ENCODE measurements at regions not wholly inside any gene's neighbourhood (a gene's known extent, or its start where the extent isn't known, plus 50 kb on each side); places are given as distances from the start of the nearest gene placed in this dataset.

DNA sequence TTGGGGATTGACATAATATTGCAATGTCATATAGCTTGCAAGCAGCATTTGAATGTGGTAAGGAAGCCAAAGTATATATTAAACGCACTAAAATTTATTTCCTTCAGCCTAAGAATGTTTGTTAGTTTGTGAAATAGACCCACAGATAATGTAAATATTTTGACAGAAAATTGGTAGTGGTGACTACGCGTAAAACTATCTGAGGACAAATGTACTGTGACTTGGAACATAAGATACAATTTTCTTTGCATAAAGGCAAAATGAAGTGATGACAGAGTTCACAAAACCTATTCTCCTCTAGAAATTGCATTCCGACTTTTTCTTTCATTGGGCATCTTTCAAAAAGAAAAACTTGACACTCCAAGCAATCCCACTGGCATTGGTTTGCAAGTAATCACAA lies 411.1 kb upstream of the LRATD1 start:
- Mint-ChIP-seq H3K4me3 (ENCODE audit: low read depth) (no peak overlapping the region), H3K27ac (no peak overlapping the region), H3K4me1 (ENCODE audit: low read depth) (no peaks in the 10 kb centered on the region), H3K9me3 (ENCODE audit: low read depth) (no peaks in the 10 kb centered on the region), H3K36me3 (ENCODE audit: insufficient read depth) (no peaks in the 10 kb centered on the region), H3K27me3 (peaks cover 8% of the 10 kb centered on the region)
- TF ChIP-seq, protein P1, sequence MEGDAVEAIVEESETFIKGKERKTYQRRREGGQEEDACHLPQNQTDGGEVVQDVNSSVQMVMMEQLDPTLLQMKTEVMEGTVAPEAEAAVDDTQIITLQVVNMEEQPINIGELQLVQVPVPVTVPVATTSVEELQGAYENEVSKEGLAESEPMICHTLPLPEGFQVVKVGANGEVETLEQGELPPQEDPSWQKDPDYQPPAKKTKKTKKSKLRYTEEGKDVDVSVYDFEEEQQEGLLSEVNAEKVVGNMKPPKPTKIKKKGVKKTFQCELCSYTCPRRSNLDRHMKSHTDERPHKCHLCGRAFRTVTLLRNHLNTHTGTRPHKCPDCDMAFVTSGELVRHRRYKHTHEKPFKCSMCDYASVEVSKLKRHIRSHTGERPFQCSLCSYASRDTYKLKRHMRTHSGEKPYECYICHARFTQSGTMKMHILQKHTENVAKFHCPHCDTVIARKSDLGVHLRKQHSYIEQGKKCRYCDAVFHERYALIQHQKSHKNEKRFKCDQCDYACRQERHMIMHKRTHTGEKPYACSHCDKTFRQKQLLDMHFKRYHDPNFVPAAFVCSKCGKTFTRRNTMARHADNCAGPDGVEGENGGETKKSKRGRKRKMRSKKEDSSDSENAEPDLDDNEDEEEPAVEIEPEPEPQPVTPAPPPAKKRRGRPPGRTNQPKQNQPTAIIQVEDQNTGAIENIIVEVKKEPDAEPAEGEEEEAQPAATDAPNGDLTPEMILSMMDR (IDR thresholded peaks at IDR 0.05; ENCODE audit: unreplicated experiment): no peak
- no peak for DNase-seq (ENCODE audit: low spot score, unreplicated experiment)

DNA sequence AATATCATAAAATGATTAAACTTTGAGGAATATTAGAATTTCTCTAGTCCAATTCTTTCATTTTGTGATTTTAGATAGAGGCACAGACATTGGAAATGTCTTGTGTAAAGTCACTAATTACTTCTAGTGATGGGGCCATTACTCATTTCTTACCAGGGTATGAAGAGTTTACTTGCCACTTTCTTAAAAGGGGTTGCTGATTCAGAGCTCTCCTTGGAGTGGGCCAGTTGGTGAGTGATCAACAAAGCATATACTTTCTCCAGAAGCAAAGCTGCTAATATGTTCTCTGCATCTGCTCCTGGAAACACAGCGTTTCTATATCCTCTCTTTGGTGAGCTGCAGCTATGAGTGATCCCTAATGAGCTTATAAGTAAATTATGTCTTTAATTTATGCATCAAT lies 408.9 kb upstream of the LRATD1 start:
- TF ChIP-seq, protein P1 (IDR thresholded peaks at IDR 0.05; ENCODE audit: unreplicated experiment): no peak
- H3K9me3 Mint-ChIP-seq (ENCODE audit: low read depth): no peaks in the 10 kb centered on the region
- no peak for DNase-seq (ENCODE audit: low spot score, unreplicated experiment)
- H3K4me3 Mint-ChIP-seq (ENCODE audit: low read depth): no peak overlapping the region
- no peak overlapping the region for H3K27ac Mint-ChIP-seq
- H3K27me3 Mint-ChIP-seq: peaks cover 8% of the 10 kb centered on the region
- peaks cover 13% of the 10 kb centered on the region for H3K4me1 Mint-ChIP-seq (ENCODE audit: low read depth)
- H3K36me3 Mint-ChIP-seq (ENCODE audit: insufficient read depth): no peaks in the 10 kb centered on the region

DNA sequence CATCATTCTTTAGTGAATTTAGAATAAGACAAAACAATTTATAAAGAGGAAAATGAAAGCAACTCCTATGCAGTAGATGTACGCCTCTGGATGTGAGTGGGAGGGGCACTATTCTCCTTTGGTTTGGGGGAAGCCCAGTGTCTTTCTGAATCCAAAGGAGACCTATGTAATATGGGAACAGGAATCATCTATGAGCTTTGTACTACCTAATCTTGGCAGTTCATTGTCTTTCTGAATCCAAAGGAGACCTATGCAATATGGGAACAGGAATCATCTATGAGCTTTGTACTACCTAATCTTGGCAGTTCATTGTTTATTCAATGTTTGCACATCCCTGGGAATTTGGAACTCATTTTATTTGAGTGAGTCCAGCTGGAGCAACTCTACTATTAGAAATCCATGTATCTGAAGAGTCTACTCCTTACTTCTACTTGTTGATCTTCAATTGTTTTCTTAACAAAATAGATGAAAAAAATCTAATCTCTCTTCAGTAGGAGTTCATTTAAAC lies 401.1 kb upstream of the LRATD1 start:
- Mint-ChIP-seq H3K36me3 (ENCODE audit: insufficient read depth) (no peaks in the 10 kb centered on the region), H3K9me3 (ENCODE audit: low read depth) (peaks cover 13% of the 10 kb centered on the region), H3K27me3 (peaks cover 9% of the 10 kb centered on the region), H3K4me3 (ENCODE audit: low read depth) (no peak overlapping the region), H3K4me1 (ENCODE audit: low read depth) (peaks cover 29% of the 10 kb centered on the region), H3K27ac (no peak overlapping the region)
- no peak for DNase-seq (ENCODE audit: low spot score, unreplicated experiment)
- TF ChIP-seq, protein P1 (IDR thresholded peaks at IDR 0.05; ENCODE audit: unreplicated experiment): no peak

DNA sequence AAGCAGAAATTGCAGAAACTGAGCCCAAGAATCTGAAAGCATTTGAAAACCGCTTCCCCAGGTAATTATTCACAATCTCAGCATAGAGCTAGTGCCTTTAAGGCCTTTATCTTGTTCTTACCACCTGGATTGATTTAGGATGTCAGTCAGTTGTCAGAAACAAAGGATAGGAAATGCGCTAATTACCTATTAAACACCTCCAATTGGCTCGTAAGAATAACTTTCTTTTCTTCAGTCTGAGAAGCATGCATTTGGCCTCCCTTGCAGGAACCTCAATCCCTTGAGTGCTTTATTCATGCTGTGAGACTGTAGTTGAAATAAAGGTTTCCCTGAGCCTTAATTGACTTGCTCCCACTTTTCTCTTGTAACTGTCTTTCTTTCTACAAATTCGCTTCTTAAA lies 400.3 kb upstream of the LRATD1 start:
- Mint-ChIP-seq H3K27me3 (peaks cover 9% of the 10 kb centered on the region), H3K4me1 (ENCODE audit: low read depth) (peaks cover 27% of the 10 kb centered on the region), H3K4me3 (ENCODE audit: low read depth) (no peak overlapping the region), H3K36me3 (ENCODE audit: insufficient read depth) (no peaks in the 10 kb centered on the region), H3K9me3 (ENCODE audit: low read depth) (peaks cover 13% of the 10 kb centered on the region), H3K27ac (no peak overlapping the region)
- TF ChIP-seq, protein P1 (IDR thresholded peaks at IDR 0.05; ENCODE audit: unreplicated experiment): no peak
- DNase-seq (ENCODE audit: low spot score, unreplicated experiment): no peak

DNA sequence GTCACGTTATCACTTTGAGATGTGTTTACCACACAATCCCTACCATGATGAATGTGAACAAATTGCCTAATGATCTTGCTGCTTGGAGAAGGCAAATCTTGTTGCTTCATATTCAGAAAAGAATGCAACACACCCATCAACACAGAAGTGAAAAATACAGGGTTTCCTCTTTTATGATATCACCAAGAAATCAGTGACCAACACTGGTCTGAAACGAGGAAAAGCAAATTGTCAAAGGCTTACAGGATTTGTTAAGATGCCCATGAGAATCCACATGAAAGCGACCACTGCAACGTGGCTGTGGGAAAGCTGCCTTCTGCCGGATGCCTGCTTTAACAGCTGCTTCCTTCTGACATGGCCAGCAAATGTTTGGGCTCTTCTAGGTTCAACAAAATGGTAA lies 397.6 kb upstream of the LRATD1 start:
- no peaks in the 10 kb centered on the region for H3K36me3 Mint-ChIP-seq (ENCODE audit: insufficient read depth)
- H3K9me3 Mint-ChIP-seq (ENCODE audit: low read depth): peaks cover 3% of the 10 kb centered on the region
- TF ChIP-seq, protein P1 (IDR thresholded peaks at IDR 0.05; ENCODE audit: unreplicated experiment): no peak
- H3K4me1 Mint-ChIP-seq (ENCODE audit: low read depth): peaks cover 15% of the 10 kb centered on the region
- no peak for DNase-seq (ENCODE audit: low spot score, unreplicated experiment)
- H3K27ac Mint-ChIP-seq: no peak overlapping the region
- no peak overlapping the region for H3K4me3 Mint-ChIP-seq (ENCODE audit: low read depth)
- peaks cover 9% of the 10 kb centered on the region for H3K27me3 Mint-ChIP-seq
